Gastrocnemius medialis (tissue), 4 donors: ENCODE measurements at regions not wholly inside any gene's neighbourhood (a gene's known extent, or its start where the extent isn't known, plus 50 kb on each side); places are given as distances from the start of the nearest gene placed in this dataset.

Source experiments
- ATAC-seq, 2 donors: fragments of 150-250 bp; one replicate each; pipeline ENCODE4 v1.9.1; 2016
- DNase-seq, 2 donors: peaks; one replicate each; pipeline ENCODE4 v3.0.0-alpha.2; 2019
- H3K27ac ChIP-seq, 4 donors: fragments of 200-600 bp; sonication (generic); 1 replicate in 1 of 4; 2 replicates in 3 of 4; pipeline ENCODE4 v1.5.1; 2016 to 2018; ENCODE audit warnings: mild to moderate bottlenecking in 2 of 4, moderate library complexity in 1 of 4
- H3K27me3 ChIP-seq, 3 donors: fragments of 200-600 bp; sonication (generic) in 2 of 3; 1 replicate in 1 of 3; 2 replicates in 2 of 3; pipeline versions ENCODE4 v1.5.1 to v1.6.0; 2016 to 2019; ENCODE audit warnings: mild to moderate bottlenecking in 1 of 3, moderate library complexity in 1 of 3
- H3K36me3 ChIP-seq, 2 donors: fragments of 200-600 bp; sonication (generic) in 1 of 2; one replicate each; pipeline ENCODE4 v1.5.1; 2017 to 2018
- H3K4me1 ChIP-seq, 2 donors: fragments of 200-600 bp; sonication (generic) in 1 of 2; one replicate each; pipeline ENCODE4 v1.5.1; 2016 to 2017; ENCODE audit warnings: mild to moderate bottlenecking in 2 of 2
- H3K4me3 ChIP-seq, 4 donors: fragments of 200-600 bp; sonication (generic) in 3 of 4; 1 replicate in 1 of 4; 2 replicates in 3 of 4; pipeline ENCODE4 v1.5.1; 2016 to 2019; ENCODE audit warnings: mild to moderate bottlenecking in 2 of 4
- H3K9me3 ChIP-seq, 3 donors: fragments of 200-600 bp; sonication (generic) in 2 of 3; 1 replicate in 1 of 3; 2 replicates in 2 of 3; pipeline ENCODE4 v1.5.1; 2016 to 2019
- CTCF ChIP-seq, 5 experiments: fragments of 450-650 bp in 3 of 5; fragments of 200-600 bp in 2 of 5; sonication (generic) in 2 of 5; IDR thresholded peaks in 4 of 5; conservative IDR thresholded peaks in 1 of 5; 1 replicate in 4 of 5; 2 replicates in 1 of 5; pipeline ENCODE4 v1.5.1; 2016 to 2019; ENCODE audit warnings: antibody characterized with exemption in 5 of 5, mild to moderate bottlenecking in 3 of 5, moderate library complexity in 3 of 5
- POLR2A ChIP-seq, 2 donors: fragments of 450-650 bp; IDR thresholded peaks; one replicate each; pipeline ENCODE4 v1.6.1; 2017; ENCODE audit warnings: antibody characterized with exemption in 2 of 2, mild to moderate bottlenecking in 2 of 2, moderate library complexity in 2 of 2
- in situ Hi-C, 4 donors: fragments of 200-750 bp; cut with MboI; loops; one replicate each; pipeline versions ENCODE4 v1.15.0 to v1.8.0; 2017; ENCODE audit warnings: low sequenced_read_pairs in 4 of 4
- intact Hi-C: fragments of 100-400 bp; cut with DNase I; formaldehyde crosslinking; loops from one replicate; pipeline ENCODE4 v1.15.1; 2023; ENCODE audit warnings: low total_unique reads

- H3K4me3 ChIP-seq: no peak overlapping the region
- no peaks in the 10 kb centered on the region for H3K4me1 ChIP-seq
- ATAC-seq (no peak), DNase-seq (no peak)
- TF ChIP-seq CTCF (IDR thresholded peaks at IDR 0.05 in 4 of 5, conservative IDR thresholded peaks at IDR 0.05 in 1 of 5): no peak
- TF ChIP-seq POLR2A (IDR thresholded peaks at IDR 0.05): no peak
- no peak overlapping the region for H3K27ac ChIP-seq
- no peaks in the 10 kb centered on the region for H3K27me3 ChIP-seq
- no peaks in the 10 kb centered on the region for H3K9me3 ChIP-seq
- in situ Hi-C loops (no loop called here), intact Hi-C loops (no loop called here)
- no peaks in the 10 kb centered on the region for H3K36me3 ChIP-seq
These were observed 245.2 kb upstream of the ARPP21 start for GRCh38 chr3:35393901-35394799.

- Histone ChIP-seq H3K4me3 (no peak overlapping the region), H3K27ac (no peak overlapping the region), H3K27me3 (no peaks in the 10 kb centered on the region), H3K9me3 (no peaks in the 10 kb centered on the region), H3K4me1 (no peaks in the 10 kb centered on the region), H3K36me3 (no peaks in the 10 kb centered on the region)
- intact Hi-C loops (no loop called here), in situ Hi-C loops (no loop called here)
- TF ChIP-seq CTCF (IDR thresholded peaks at IDR 0.05 in 4 of 5, conservative IDR thresholded peaks at IDR 0.05 in 1 of 5) (no peak), POLR2A (IDR thresholded peaks at IDR 0.05) (no peak)
- ATAC-seq (no peak), DNase-seq (no peak)
These were observed 244.4 kb upstream of the ARPP21 start for GRCh38 chr3:35394905-35395304.

DNA sequence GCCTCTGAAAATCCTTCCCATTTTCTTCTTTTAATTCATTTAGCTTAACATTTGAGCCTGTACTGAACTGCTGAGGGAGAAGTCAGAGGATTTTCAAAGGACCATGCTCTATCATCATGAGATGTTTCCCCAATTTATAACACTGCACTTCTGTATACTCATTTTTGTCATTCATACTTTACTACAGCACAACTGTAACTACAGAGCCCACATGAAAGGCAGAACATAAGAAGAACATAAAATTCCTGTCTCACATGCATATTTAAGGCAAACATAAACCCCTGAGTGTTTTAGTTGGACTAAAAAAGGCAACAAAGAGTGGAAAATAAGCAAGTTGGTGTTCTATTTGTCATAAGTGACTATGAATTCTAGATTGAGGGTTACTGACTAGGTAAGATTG lies 237.7 kb upstream of the ARPP21 start:
- in situ Hi-C loops (no loop called here), intact Hi-C loops (no loop called here)
- no peaks in the 10 kb centered on the region for H3K27me3 ChIP-seq
- H3K4me3 ChIP-seq: no peak overlapping the region
- ATAC-seq (no peak), DNase-seq (no peak)
- TF ChIP-seq POLR2A (IDR thresholded peaks at IDR 0.05) (no peak), CTCF (IDR thresholded peaks at IDR 0.05 in 4 of 5, conservative IDR thresholded peaks at IDR 0.05 in 1 of 5) (no peak)
- H3K27ac ChIP-seq: no peak overlapping the region
- H3K9me3 ChIP-seq: no peaks in the 10 kb centered on the region
- H3K4me1 ChIP-seq: no peaks in the 10 kb centered on the region
- H3K36me3 ChIP-seq: no peaks in the 10 kb centered on the region

DNA sequence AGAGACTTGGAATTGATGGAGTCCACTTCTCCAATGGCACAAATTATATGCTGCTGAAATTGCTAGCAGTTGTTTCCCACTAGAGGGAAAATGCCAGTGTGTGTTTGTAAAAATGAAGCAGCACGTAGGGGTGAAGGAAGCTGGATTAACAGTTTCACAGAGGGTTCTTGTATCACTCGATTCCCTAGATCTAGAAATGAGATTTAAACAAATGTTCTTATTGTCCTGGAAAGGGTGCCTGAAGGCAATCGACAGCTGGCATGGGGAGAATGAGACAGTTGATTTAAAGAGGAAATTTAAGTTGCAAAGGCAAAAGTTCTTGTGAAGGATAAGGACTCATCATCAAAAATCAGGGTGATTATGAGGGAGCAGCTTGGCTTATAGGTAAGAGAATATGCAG lies 234.8 kb upstream of the ARPP21 start:
- H3K4me1 ChIP-seq: no peaks in the 10 kb centered on the region
- no peak overlapping the region for H3K4me3 ChIP-seq
- ATAC-seq (no peak), DNase-seq (no peak)
- in situ Hi-C loops: no loop called here
- intact Hi-C loops: no loop called here
- no peaks in the 10 kb centered on the region for H3K36me3 ChIP-seq
- no peaks in the 10 kb centered on the region for H3K27me3 ChIP-seq
- H3K9me3 ChIP-seq: no peaks in the 10 kb centered on the region
- TF ChIP-seq POLR2A (IDR thresholded peaks at IDR 0.05) (no peak), CTCF (IDR thresholded peaks at IDR 0.05 in 4 of 5, conservative IDR thresholded peaks at IDR 0.05 in 1 of 5) (no peak)
- H3K27ac ChIP-seq: no peak overlapping the region
